Erythroblast (primary cell): ENCODE measurements at regions not wholly inside any gene's neighbourhood (a gene's known extent, or its start where the extent isn't known, plus 50 kb on each side); places are given as distances from the start of the nearest gene placed in this dataset.

Experiments
- GATA1 ChIP-seq: IDR thresholded peaks from 2 replicates; pipeline ENCODE4 v1.6.1; 2011; ENCODE audit warnings: low read depth, mild to moderate bottlenecking, control low read depth, low read length, moderate library complexity
- POLR2A ChIP-seq: IDR thresholded peaks from 2 replicates; pipeline ENCODE4 v1.6.1; 2011; ENCODE audit warnings: mild to moderate bottlenecking, low read length

DNA sequence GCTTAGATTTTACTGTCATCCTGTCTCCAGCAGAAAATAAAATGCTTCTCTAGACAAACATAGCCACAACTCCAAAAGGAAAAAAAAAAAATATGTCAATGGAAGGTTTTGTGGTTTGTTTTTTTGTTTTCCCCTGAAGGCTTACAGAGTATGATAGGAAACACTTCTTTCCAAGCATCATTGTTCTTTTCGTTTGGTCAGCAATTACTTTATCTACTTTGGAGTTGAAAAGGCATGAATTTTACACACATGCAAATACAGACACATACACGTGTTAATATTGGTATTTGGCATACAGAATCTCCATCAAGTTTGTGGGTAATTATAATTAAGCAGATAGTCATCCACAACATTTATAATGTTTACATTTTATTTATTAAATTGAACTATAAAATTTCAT lies 496.9 kb upstream of the MBL2 start:
- no peak for TF ChIP-seq POLR2A
- TF ChIP-seq GATA1 = no peak
